Endothelial cell (in vitro differentiated cells): ENCODE measurements at regions not wholly inside any gene's neighbourhood (a gene's known extent, or its start where the extent isn't known, plus 50 kb on each side); places are given as distances from the start of the nearest gene placed in this dataset.

ENCODE experiments used
- DNase-seq: peaks from one replicate; pipeline ENCODE4 v3.0.0; 2021; ENCODE audit warnings: low spot score
- H3K27ac Mint-ChIP-seq: one replicate; pipeline ENCODE4 v1.8.0; 2021; ENCODE audit warnings: mixed read lengths, inconsistent platforms; ENCODE audit not compliant: unreplicated experiment
- H3K27me3 Mint-ChIP-seq: one replicate; pipeline ENCODE4 v1.8.0; 2021; ENCODE audit warnings: mild to moderate bottlenecking, moderate library complexity, mixed read lengths, inconsistent platforms; ENCODE audit not compliant: unreplicated experiment
- H3K36me3 Mint-ChIP-seq: one replicate; pipeline ENCODE4 v1.8.0; 2021; ENCODE audit warnings: mild to moderate bottlenecking, low read depth, mixed read lengths, inconsistent platforms; ENCODE audit not compliant: unreplicated experiment
- H3K4me1 Mint-ChIP-seq: one replicate; pipeline ENCODE4 v1.8.0; 2021; ENCODE audit warnings: mild to moderate bottlenecking, mixed read lengths, inconsistent platforms; ENCODE audit not compliant: unreplicated experiment
- H3K4me3 Mint-ChIP-seq: one replicate; pipeline ENCODE4 v1.8.0; 2021; ENCODE audit warnings: mild to moderate bottlenecking, mixed read lengths, inconsistent platforms; ENCODE audit not compliant: unreplicated experiment
- H3K9me3 Mint-ChIP-seq: one replicate; pipeline ENCODE4 v1.8.0; 2021; ENCODE audit warnings: mixed read lengths, inconsistent platforms; ENCODE audit not compliant: unreplicated experiment
- TF ChIP-seq, protein P1 (sequence below): fragments of 200-600 bp; sonication (generic); IDR thresholded peaks from one replicate; pipeline ENCODE4 v1.5.0; 2021; ENCODE audit warnings: antibody characterized with exemption; ENCODE audit not compliant: unreplicated experiment

GRCh38 chr1:184141361-184141880 is 89.9 kb downstream of the TSEN15 start:
- H3K4me1 Mint-ChIP-seq = no peaks in the 10 kb centered on the region
- DNase-seq = no peak
- peaks cover 2% of the 10 kb centered on the region for H3K27me3 Mint-ChIP-seq
- peaks cover 4% of the 10 kb centered on the region for H3K36me3 Mint-ChIP-seq
- no peak overlapping the region for H3K27ac Mint-ChIP-seq
- no peak overlapping the region for H3K4me3 Mint-ChIP-seq
- TF ChIP-seq, protein P1, sequence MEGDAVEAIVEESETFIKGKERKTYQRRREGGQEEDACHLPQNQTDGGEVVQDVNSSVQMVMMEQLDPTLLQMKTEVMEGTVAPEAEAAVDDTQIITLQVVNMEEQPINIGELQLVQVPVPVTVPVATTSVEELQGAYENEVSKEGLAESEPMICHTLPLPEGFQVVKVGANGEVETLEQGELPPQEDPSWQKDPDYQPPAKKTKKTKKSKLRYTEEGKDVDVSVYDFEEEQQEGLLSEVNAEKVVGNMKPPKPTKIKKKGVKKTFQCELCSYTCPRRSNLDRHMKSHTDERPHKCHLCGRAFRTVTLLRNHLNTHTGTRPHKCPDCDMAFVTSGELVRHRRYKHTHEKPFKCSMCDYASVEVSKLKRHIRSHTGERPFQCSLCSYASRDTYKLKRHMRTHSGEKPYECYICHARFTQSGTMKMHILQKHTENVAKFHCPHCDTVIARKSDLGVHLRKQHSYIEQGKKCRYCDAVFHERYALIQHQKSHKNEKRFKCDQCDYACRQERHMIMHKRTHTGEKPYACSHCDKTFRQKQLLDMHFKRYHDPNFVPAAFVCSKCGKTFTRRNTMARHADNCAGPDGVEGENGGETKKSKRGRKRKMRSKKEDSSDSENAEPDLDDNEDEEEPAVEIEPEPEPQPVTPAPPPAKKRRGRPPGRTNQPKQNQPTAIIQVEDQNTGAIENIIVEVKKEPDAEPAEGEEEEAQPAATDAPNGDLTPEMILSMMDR = no peak
- H3K9me3 Mint-ChIP-seq = peaks cover 5% of the 10 kb centered on the region

DNA sequence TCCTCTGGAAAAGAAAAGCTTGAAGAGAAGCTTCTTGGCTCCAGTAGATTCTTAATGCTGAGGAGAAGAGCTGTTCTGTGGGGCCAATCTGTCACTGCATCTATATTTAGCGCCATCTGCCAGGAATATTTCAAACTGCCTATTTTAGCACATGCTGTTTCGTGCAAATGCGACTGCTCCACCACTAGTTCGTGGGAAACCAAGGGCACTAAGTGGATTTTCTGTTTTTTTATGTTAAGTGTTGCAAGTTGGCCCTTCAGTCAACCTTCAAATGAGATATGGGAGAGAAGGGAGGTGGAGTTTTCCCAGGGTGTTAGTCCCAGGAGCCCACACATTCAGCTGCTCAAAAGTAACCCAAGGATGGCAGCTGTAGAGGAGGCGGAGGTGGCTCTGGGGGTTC is 91.9 kb downstream of the TSEN15 start:
- TF ChIP-seq, protein P1 = no peak
- Mint-ChIP-seq H3K4me1 (peaks cover 4% of the 10 kb centered on the region), H3K27me3 (peaks cover 2% of the 10 kb centered on the region), H3K4me3 (no peak overlapping the region), H3K27ac (no peak overlapping the region), H3K9me3 (no peaks in the 10 kb centered on the region), H3K36me3 (peaks cover 4% of the 10 kb centered on the region)
- DNase-seq = no peak

GRCh38 chr1:184145083-184145482 is 93.6 kb downstream of the TSEN15 start:
- Mint-ChIP-seq H3K9me3 (no peaks in the 10 kb centered on the region), H3K36me3 (peaks cover 4% of the 10 kb centered on the region), H3K4me1 (peaks cover 4% of the 10 kb centered on the region), H3K4me3 (no peak overlapping the region), H3K27me3 (peaks cover 2% of the 10 kb centered on the region), H3K27ac (no peak overlapping the region)
- DNase-seq = no peak
- TF ChIP-seq, protein P1 = no peak

DNA sequence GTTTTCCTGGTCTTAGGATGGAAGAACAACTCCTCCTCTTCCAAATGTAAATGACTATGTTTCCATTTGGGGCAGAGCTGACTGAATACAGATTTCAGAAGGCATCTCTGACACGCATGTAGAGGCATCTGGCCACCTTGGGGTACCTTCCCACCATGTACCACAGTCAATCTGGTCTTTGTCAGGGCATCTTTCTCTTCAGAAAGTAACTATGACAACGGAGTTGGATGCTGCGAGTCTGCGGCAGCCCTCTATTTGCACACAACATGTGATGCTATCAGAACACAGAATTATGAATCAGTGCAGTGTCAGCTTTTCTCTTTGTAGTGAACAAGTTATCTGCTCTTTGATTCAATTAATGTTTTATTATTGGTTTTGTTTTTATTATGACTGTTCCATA is 94.7 kb downstream of the TSEN15 start:
- Mint-ChIP-seq H3K9me3 (no peaks in the 10 kb centered on the region), H3K27ac (no peak overlapping the region), H3K27me3 (peaks cover 2% of the 10 kb centered on the region), H3K4me1 (peaks cover 4% of the 10 kb centered on the region), H3K4me3 (no peak overlapping the region), H3K36me3 (peaks cover 4% of the 10 kb centered on the region)
- no peak for DNase-seq
- TF ChIP-seq, protein P1 = no peak

GRCh38 chr1:184150776-184151531 is 99.4 kb downstream of the TSEN15 start:
- TF ChIP-seq, protein P1 = no peak
- no peaks in the 10 kb centered on the region for H3K9me3 Mint-ChIP-seq
- no peak for DNase-seq
- no peak overlapping the region for H3K4me3 Mint-ChIP-seq
- H3K4me1 Mint-ChIP-seq = peaks cover 38% of the 10 kb centered on the region
- peaks cover 1% of the 10 kb centered on the region for H3K27me3 Mint-ChIP-seq
- peaks cover 4% of the 10 kb centered on the region for H3K36me3 Mint-ChIP-seq
- H3K27ac Mint-ChIP-seq = no peak overlapping the region
